Adipocyte (in vitro differentiated cells): ENCODE measurements at regions not wholly inside any gene's neighbourhood (a gene's known extent, or its start where the extent isn't known, plus 50 kb on each side); places are given as distances from the start of the nearest gene placed in this dataset.
"Not testable (repeated sequence)": the region's sequence is repeated elsewhere in the genome, so short reads cannot be mapped to it uniquely, and the experiment has no call there.

Experiments used
- DNase-seq: peaks from one replicate; pipeline ENCODE4 v3.0.0-alpha.2; 2015; ENCODE audit warnings: low read depth
- H3K27me3 ChIP-seq: replicated peaks from 2 replicates; pipeline ENCODE4 v1.7.0; 2013; ENCODE audit warnings: mild to moderate bottlenecking, low read length, moderate library complexity; ENCODE audit not compliant: control insufficient read depth, insufficient read depth
- H3K36me3 ChIP-seq: 2 replicates; pipeline ENCODE4 v1.7.0; 2013; ENCODE audit warnings: low read length, mild to moderate bottlenecking, moderate library complexity; ENCODE audit not compliant: control insufficient read depth, insufficient read depth, severe bottlenecking
- H3K4me1 ChIP-seq: 2 replicates; pipeline ENCODE4 v1.7.0; 2013; ENCODE audit warnings: mild to moderate bottlenecking, low read length, moderate library complexity; ENCODE audit not compliant: control insufficient read depth, insufficient read depth
- H3K4me3 ChIP-seq: 2 replicates; pipeline ENCODE4 v1.7.0; 2013; ENCODE audit warnings: mild to moderate bottlenecking, low read length, moderate library complexity
- H3K9ac ChIP-seq: 2 replicates; pipeline ENCODE4 v1.7.0; 2013; ENCODE audit warnings: mild to moderate bottlenecking, low read length, moderate library complexity
- H3K9me3 ChIP-seq: 2 replicates; pipeline ENCODE4 v1.7.0; 2013; ENCODE audit warnings: mild to moderate bottlenecking, low read length, moderate library complexity; ENCODE audit not compliant: control insufficient read depth

DNA sequence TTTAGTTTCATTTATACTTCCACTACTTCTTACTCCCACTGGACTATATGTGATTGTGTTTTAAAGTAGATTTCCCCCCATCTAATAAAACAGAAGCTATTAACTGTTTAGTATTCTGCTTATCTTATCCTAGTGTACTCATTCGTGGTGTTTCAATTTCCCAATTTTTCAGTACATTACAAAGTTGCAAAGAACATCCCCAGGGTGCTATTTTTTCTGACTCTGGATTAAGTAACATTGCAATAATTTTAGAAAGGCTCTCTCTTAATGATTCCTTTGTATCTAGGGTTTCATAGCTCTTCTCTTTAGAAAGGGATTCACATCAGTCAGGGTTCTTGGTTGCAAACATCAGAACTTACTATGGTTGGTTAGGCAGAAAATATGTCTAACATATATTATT, 317.9 kb upstream of the DIPK2B start:
- H3K36me3 ChIP-seq: no peaks in the 10 kb centered on the region
- peaks cover 48% of the 10 kb centered on the region for H3K4me1 ChIP-seq
- no peaks in the 10 kb centered on the region for H3K27me3 ChIP-seq
- H3K9ac ChIP-seq: peak overlapping the region; percentile 69
- H3K9me3 ChIP-seq: peaks cover 2% of the 10 kb centered on the region
- DNase-seq: no peak
- H3K4me3 ChIP-seq: peak overlapping the region; percentile 35

DNA sequence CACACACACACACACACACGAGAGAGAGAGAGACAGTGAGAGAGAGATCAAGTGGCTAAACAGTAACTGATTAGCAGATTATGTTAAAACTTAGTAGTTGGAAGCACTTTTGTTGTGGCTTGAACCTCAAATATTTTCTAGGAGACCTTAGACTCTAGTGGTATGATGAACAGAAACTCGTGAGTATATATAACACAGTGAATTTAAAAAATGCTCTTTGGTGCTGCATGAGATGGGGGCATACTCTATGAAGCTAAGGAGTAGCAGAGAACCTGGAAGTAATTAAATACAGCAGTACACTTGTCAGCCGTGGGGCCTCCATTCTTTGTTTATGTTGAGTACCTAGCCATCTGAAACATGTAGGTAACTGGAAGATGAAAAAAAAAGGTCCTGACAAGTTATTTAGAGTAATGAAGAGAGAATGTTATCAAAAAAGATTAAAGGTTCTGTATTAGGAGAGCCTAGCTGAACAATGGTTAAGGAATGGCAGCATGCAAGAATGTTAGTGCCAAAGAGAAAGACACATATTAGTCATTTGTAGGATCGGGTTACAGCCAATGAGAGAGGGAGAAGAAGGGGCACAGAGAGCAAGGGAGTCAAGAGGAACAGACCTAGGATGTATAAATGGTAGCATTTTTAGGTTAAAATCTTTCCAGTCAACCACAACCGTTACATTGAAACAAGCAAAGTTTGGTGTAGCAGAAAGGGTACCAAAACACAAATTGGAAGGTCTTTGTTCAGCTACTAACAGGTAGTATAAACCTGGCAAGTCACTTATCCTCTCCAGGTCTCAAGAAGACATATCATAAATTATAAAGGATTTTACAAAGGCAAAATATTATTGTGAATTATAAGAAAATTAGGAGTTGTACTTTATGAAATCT, 316.7 kb upstream of the DIPK2B start:
- H3K36me3 ChIP-seq: no peaks in the 10 kb centered on the region
- H3K4me1 ChIP-seq: peaks cover 48% of the 10 kb centered on the region
- peak overlapping the region; percentile 69 for H3K9ac ChIP-seq
- no peaks in the 10 kb centered on the region for H3K27me3 ChIP-seq
- peak overlapping the region; percentile 35 for H3K4me3 ChIP-seq
- H3K9me3 ChIP-seq: no peaks in the 10 kb centered on the region
- peak; percentile 71 for DNase-seq

DNA sequence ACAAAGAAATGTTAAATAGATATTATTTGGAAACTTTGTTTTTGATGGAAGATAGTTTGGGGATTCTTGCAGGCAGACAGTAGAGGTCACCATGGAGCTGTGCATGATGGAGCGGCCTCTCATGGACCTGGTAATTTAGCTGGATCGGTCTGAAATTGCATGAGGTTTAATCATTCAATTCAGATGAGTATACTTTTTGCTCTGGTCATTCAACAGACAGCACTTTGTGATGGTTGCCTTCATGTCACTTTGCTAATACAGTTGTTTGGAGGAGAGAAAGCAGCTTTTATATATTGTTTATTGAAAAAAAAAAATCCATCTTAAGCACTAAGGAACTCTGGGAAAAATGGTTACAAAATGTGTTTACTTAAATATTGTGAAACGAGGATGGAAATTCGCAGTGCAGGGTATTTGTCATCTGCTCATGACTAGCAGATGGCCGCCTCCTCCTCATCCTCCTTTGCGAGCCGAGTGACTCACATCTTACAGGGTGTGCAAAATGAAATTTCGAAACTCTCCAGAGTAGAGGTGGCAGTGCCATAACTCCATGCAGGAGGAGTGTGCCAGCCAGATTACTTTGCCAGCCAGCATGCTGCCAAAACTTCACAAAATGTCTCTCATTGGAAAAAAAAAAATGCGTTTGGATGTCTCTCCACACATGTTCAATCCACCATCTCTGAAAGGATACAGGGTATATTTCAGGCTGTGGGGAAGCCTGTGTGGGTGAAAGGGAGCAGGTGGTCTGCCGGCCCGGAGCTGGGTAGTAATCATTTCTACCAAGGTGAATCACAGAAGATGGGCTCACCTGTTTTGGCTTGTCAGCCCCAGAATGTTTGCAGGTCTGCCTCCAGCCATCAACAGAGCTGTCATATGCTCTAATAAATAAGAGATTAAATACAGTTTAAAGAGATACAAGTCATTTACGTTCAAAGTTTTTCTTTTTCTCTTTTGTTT, 314.9 kb upstream of the DIPK2B start:
- DNase-seq: peak; percentile 95
- Histone ChIP-seq H3K9ac (peak overlapping the region; percentile 73), H3K4me3 (peak overlapping the region; percentile 61)

DNA sequence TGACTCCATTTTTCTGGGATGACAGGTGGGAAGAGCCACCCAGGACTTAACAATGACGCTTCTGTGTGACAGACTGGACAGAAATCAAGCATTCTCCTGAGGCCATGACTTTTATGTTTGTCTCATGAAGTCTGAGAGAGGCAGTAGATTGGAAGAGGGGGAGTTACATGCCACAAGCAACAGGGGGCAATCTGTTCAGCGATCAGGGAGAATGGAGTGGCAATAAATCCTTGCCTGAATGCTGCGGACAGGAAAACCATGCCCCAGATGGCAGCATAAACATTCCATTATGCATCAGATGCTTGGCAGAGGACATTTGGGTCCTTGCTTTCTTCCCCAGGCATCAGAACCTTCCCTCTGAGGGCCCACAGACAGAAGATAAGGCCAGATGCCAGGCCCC, 312.4 kb upstream of the DIPK2B start:
- Histone ChIP-seq H3K4me1 (peaks cover 45% of the 10 kb centered on the region), H3K27me3 (no peaks in the 10 kb centered on the region), H3K4me3 (no peak overlapping the region), H3K9me3 (no peaks in the 10 kb centered on the region), H3K9ac (no peak overlapping the region), H3K36me3 (no peaks in the 10 kb centered on the region)
- no peak for DNase-seq

More for the DNA sequence above, 314.9 kb upstream of the DIPK2B start:
- no peaks in the 10 kb centered on the region for H3K9me3 ChIP-seq
- H3K27me3 ChIP-seq: no peaks in the 10 kb centered on the region
- no peaks in the 10 kb centered on the region for H3K36me3 ChIP-seq
- peaks cover 48% of the 10 kb centered on the region for H3K4me1 ChIP-seq

DNA sequence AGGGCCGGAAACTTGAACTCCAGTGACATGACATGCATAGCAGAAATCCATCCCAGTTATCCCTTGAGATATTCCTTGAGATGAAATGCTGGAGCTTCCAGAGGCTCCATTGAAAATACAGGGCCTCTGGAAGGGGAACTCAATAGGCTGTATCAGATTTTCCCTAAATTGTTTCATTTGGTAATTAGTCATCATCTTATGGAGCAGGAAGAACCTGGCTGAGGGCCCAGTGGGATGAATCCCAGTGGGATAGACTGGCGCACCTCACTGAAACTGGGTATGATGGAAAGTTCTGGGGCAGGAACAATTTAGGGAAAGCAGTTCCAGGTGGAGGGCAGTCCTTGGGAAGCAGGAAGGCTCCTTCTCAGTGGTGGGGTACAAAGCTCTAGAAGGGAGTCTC, 307.8 kb upstream of the DIPK2B start:
- Histone ChIP-seq H3K27me3 (no peaks in the 10 kb centered on the region), H3K36me3 (no peaks in the 10 kb centered on the region), H3K9ac (peak overlapping the region; percentile 54), H3K4me3 (no peak overlapping the region), H3K4me1 (peaks cover 37% of the 10 kb centered on the region), H3K9me3 (no peaks in the 10 kb centered on the region)
- no peak for DNase-seq

DNA sequence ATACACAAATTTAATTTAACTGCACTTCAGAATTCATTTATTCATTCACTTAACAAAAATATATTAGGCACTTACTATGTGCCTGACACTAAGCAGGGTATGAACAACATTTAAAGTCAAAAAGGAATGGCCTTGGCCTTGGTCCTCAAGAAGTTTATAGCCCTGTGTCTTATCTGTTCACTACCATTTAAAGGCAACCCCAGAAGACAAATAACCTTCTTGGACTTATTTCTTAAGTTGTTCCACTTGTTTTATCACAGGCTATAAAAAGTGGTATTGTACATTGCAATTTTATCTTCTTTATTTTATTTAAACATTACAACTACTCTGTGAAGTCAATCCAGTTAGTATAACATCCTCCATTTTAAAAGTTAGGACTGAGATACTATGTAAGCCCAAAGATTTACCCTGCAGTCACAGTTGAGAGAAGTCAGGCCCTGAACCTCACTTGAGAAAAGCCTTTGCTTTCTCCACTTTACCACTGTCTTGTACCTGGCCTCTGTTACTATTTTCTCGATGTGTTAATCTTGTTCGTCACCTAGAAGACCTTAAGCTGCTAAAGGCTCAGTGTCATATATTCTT, 305.6 kb upstream of the DIPK2B start:
- H3K9me3 ChIP-seq: no peaks in the 10 kb centered on the region
- no peaks in the 10 kb centered on the region for H3K27me3 ChIP-seq
- H3K36me3 ChIP-seq: no peaks in the 10 kb centered on the region
- peak overlapping the region; percentile 69 for H3K9ac ChIP-seq
- peak overlapping the region; percentile 53 for H3K4me3 ChIP-seq
- H3K4me1 ChIP-seq: peaks cover 37% of the 10 kb centered on the region
- no peak for DNase-seq

DNA sequence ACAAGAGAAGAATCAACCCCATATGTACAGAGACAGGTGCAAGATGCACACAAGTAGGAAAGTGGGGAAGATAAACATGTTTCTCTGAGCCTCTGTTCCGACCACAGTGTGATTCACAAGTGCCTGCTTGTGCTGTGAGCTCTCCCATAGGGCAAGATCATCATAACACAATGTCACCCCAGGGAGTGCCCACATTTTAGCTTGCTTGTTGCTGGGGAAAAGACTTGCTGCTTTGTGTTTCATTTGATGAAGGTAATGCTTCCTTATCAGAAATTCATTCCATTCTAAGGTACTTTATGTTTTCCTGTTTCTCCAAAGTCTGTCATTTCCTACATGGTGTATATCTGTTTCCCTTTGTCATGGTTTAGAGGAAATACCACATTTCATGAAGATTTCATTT, 304.5 kb upstream of the DIPK2B start:
- DNase-seq: peak; percentile 44
- peak overlapping the region; percentile 69 for H3K9ac ChIP-seq
- H3K9me3 ChIP-seq: no peaks in the 10 kb centered on the region
- no peaks in the 10 kb centered on the region for H3K36me3 ChIP-seq
- peaks cover 37% of the 10 kb centered on the region for H3K4me1 ChIP-seq
- no peaks in the 10 kb centered on the region for H3K27me3 ChIP-seq
- no peak overlapping the region for H3K4me3 ChIP-seq

DNA sequence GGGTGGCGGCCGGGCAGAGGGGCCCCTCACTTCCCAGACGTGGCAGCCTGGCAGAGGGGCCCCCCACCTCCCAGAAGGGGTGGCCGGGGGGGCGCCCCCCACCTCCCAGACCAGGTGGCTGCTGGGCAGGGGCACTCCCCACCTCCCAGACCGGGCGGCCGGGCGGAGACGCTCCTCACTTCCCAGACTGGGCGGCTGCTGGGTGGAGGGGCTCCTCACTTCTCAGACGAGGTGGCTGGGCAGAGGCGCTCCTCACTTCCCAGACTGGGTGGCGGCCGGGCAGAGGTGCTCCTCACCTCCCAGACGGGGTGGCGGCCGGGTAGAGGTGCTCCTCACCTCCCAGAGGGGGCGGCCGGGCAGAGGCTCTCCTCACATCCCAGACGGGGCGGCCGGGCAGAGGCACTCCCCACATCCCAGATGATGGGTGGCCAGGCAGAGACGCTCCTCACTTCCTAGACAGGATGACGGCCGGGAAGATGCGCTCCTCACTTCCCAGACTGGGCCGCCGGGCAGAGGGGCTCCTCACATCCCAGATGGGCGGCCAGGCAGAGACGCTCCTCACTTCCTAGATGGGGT, 303.2 kb upstream of the DIPK2B start:
- not testable (repeated sequence) for H3K9ac ChIP-seq, H3K27me3 ChIP-seq, DNase-seq, H3K9me3 ChIP-seq, H3K4me3 ChIP-seq, H3K36me3 ChIP-seq
- peaks cover 37% of the 10 kb centered on the region for H3K4me1 ChIP-seq

DNA sequence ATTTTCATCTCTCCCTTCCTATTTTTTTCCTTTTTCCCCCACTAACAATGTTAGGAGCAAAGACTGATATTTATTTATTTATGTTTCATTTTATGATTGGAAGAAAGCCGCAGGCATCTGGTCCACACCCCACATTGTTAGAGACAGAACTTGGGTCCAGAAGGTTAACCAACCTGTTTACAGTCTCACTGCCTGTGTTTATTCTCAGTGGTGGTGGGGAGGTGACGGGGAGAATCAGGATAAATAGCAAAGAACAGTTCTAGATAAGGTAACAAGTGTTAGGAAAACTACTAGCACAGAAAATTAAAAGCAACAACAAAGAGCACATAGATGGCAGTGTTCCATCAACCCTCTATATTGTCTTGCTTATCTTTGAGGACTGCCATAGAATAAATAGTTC, 301.7 kb upstream of the DIPK2B start:
- H3K9me3 ChIP-seq: peaks cover 7% of the 10 kb centered on the region
- no peak overlapping the region for H3K9ac ChIP-seq
- DNase-seq: no peak
- no peaks in the 10 kb centered on the region for H3K27me3 ChIP-seq
- H3K4me3 ChIP-seq: no peak overlapping the region
- peaks cover 28% of the 10 kb centered on the region for H3K4me1 ChIP-seq
- no peaks in the 10 kb centered on the region for H3K36me3 ChIP-seq

DNA sequence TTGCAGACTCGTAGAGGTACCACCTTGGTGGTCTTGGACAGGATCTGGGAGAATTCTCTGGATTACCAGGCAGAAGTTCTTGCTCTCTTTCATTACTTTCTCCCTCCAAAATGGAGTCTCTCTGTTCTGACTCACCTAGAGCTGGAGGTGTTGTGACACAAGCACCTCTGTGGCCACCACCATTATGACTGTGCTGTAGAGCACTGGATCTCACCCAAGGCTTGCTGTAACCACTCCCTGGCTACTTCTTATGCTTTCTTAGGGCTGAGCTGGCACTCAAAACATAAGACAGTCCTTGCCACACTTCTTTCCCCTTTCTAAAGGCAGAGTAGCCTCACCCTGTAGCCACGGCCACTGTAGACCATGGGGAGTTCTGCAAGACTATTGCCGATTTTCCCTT, 296.6 kb upstream of the DIPK2B start:
- Histone ChIP-seq H3K36me3 (no peaks in the 10 kb centered on the region), H3K9me3 (peaks cover 51% of the 10 kb centered on the region), H3K4me3 (no peak overlapping the region), H3K4me1 (peaks cover 3% of the 10 kb centered on the region), H3K27me3 (no peaks in the 10 kb centered on the region), H3K9ac (no peak overlapping the region)
- DNase-seq: no peak

DNA sequence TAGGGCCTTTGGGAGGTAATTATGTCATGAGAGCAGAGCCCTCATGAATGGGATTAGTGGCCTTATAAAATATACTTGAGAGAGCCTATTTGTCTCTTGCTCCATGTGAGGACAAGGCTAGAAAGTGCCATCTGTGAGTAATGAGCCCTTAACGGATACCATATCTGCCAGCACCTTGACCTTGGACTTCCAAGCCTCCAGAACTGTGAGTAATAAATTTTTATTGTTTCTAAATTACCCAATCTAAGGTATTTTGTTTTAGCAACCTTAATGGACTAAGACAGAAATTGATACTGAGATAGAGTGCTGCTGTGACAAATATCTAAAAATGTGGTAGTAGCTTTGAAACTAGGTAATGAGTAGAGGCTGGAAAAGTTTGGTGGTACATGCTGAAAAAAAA, 285.0 kb upstream of the DIPK2B start:
- peaks cover 28% of the 10 kb centered on the region for H3K9me3 ChIP-seq
- no peaks in the 10 kb centered on the region for H3K27me3 ChIP-seq
- no peak overlapping the region for H3K4me3 ChIP-seq
- no peak overlapping the region for H3K9ac ChIP-seq
- no peaks in the 10 kb centered on the region for H3K36me3 ChIP-seq
- H3K4me1 ChIP-seq: no peaks in the 10 kb centered on the region
- peak; percentile 18 for DNase-seq
